ENCODE measurements at regions not wholly inside any gene's neighbourhood (a gene's known extent, or its start where the extent isn't known, plus 50 kb on each side); places are given as distances from the start of the nearest gene placed in this dataset.
"Not testable (repeated sequence)": the region's sequence is repeated elsewhere in the genome, so short reads cannot be mapped to it uniquely, and the experiment has no call there.

GRCh38 chr10:8177526-8177925 lies 123.0 kb downstream of the GATA3 start:
- not testable (repeated sequence) for TF ChIP-seq CTCF (conservative IDR thresholded peaks at IDR 0.05 in 1 of 2, IDR thresholded peaks at IDR 0.05 in 1 of 2; ENCODE audit: extremely low read depth in 1 of 2, insufficient read depth in 1 of 2, low read depth in 1 of 2, low read length in 2 of 2); EZH2 (IDR thresholded peaks at IDR 0.05; ENCODE audit: borderline replicate concordance, low read length)

All from mammary epithelial cell (primary cell).